AML-193 (cell line): ENCODE measurements at regions not wholly inside any gene's neighbourhood (a gene's known extent, or its start where the extent isn't known, plus 50 kb on each side); places are given as distances from the start of the nearest gene placed in this dataset.
"Not testable (repeated sequence)": the region's sequence is repeated elsewhere in the genome, so short reads cannot be mapped to it uniquely, and the experiment has no call there.

Experiments used
- DNase-seq, 2 experiments: peaks; one replicate each; lab custom pipeline; 2025; lab: John Stamatoyannopoulos, UW

DNA sequence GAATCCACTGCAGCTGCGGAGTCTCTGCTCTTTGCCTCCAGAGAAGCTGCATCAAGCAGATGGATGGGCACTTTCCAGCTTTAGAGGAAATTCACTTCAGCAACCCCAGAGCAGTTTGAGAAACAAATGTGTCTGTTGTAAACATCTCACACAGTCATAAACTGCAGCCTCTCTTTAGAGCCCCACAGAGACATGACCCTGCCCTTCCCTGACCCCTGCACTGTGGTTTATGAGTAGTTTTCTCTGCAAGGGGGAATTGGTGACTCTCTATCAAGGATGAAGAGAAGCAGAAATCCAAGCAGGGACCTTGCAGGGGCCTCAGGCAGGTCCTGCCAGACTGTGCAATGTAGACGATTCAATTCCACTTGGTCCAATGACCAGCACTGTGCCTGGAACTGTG lies 160.2 kb downstream of the SH2D4B start:
- no peak for DNase-seq

DNA sequence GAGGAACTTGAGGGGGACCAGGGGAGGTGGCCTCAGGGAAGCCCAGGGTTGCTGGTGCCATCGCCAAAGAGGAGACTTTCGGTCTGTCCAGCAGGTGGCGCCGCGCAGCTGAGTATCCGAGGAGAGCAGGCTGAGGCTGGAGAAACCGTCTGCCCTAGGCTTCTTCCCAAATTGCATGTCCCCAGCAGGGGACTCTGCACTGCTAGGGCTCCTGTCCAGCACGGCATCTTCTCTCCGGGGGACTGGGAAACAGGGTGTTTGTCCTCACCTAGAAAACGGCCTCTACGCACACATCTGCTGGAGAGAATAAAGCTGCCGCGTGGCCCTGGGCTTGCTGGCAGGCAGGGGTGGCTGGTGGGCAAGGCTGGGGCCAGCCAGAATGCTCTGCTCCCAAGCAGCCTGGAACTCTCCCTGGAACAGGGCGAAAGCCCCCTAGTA lies 161.9 kb downstream of the SH2D4B start:
- peak; percentile 51 to 55 for DNase-seq

DNA sequence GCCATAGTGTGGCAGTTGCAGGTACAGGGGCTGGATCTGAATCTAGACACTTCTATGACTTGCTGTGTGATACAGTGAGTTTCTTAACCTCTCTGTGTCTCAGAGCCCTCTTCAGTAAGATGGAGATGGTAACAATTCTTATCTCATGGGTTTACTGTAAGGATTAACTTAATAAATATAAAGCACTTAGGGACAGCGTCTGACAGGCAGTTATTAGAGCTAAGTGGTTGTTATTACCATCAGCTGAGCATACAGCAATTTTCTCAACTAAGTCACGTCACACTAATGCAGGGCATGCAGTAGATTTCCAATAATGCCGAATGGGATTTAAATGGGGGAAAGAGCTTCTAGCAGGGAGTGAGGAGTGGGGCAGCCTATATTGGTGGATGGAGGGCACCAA lies 162.6 kb downstream of the SH2D4B start:
- DNase-seq, result no peak

DNA sequence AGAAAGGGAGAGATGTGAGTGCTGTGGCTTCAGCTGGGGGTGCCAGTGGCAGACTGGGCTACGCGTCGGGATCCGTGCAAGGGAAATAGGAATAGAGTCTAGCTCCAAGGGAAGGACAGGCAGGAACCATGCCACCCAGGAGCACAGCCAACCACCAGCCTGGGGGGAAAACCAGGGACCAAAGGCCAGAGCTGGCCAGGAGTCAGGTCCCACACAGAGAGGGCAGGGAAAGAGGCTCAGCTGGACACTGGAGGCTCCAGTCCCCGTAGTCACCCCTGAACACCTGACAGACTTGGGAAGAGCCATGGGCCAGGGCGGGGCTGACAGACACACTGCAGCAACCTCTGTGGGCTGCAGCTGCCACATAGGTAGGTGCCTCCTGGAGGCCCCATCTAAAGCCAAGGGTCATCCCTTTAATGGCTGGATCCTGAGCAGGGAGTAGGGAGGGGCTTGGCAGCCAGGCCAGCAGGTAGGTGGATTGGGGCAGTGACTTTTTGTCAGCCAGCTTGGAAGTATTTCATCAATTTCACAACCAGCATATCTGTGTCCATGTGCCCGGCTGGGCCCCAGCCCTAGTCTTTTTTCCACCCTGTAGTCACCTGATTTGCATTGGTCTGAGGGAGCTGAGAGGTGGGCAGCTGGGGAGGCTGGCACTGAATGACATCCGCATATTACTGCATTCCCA lies 163.2 kb downstream of the SH2D4B start:
- no peak for DNase-seq

DNA sequence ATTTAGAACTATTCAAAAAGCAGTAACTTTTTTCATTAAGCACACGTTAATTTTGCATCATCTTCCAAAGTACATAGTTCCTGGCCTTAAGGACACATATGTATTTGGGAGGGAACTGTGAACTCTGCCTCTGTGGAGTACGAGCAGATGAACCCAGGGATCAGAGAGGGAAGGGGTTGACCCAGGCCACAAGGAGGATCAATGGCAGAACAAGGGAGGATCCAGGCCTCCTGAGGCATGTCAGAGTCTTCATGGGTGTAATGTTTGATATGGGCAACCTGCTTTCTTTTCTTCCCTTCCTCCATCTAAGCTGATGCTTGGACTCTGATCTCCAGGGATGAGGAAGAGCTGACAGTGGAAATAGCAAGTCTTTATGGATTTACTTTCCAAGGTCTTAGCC lies 164.0 kb downstream of the SH2D4B start:
- no peak for DNase-seq

DNA sequence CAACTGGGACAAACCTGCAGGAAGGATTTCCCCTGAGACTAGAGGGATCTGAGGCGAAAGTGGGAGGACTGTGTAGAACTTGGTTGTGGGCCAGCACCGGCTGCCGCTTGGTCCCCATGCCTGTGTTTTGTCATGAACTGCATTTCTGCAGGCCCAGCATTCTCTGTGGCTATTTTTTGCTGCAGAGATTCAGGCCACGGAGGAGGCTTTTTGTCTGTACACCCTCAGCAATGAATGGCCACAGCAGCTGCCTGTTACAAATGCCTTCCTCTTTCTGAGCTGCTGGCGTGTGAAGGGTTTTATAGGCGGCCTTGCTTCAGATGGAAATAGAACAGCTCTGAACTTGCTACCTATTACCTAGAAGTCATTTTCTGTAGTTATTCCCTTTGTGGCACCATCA lies 164.4 kb downstream of the SH2D4B start:
- DNase-seq, result no peak

DNA sequence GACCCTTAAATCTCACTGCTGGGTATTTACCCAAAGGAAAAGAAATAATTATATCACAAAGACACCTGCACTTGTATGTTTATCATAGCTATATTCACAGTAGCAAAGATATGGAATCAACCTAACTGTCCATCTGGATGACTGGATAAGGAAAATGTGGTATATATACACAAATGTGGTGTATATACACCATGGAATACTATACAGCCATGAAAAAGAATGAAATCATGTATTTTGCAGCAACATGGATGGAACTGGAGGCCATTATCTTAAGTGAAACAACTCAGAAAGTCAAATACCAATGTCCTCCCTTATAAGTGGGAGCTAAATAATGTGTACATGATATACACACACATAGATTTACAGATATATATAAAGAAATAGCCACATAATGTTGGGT lies 168.2 kb downstream of the SH2D4B start:
- DNase-seq, result no peak

DNA sequence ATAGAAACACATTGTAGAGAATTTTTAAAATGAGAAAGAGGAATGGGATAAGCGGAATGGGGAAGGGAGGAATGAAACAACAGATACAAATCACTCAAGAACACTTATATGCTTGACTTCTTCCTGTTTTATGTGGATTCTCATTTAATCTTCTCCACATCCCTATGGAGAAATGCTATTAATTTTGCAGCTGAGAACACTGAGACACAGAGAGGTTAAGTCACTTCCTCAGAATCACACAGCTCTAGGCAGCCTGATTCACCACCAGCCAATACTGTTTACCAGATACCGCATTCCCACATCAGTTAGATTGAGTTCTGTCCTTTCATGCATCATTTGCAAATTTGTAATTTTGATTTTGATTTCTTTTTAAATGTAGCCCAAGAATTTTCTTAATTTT lies 170.5 kb downstream of the SH2D4B start:
- DNase-seq, result no peak

DNA sequence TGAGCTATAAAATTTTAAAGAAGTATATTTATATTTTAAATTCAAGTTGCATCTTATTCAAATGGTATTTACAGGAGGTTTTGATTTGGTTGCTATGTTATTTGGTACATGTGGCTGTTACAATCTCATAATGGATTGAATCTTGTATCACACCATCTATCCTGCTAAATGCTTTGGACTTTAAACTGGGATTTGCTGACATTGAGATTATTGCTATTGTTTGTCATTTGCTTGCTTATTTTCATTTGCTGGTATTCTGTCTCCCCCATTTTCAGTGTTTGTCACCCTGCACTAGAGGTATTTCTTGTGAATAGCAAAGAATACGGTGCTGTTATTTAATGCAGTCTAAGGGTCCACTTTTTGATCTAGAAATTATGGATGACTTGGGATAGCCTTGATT lies 171.1 kb downstream of the SH2D4B start:
- no peak for DNase-seq

DNA sequence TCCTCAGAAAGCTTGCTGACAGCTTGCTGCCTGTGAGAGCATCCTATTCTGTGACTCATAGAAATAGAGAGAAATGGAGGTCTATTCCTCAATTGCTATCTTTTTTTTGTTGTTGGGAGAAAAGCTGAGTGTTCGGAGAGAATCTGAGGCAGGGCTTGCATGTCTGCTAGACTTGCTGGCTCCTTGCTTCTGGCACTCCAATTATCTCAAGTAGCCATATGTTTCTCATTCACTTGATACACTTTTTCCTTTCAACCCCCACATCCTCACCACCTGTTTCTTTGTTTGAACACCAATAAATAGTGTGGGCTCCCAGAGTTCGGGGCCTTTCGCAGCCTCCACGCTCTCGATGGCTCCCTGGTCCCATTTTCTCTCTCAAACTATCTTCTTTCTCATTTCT lies 172.2 kb downstream of the SH2D4B start:
- DNase-seq, result no peak

DNA sequence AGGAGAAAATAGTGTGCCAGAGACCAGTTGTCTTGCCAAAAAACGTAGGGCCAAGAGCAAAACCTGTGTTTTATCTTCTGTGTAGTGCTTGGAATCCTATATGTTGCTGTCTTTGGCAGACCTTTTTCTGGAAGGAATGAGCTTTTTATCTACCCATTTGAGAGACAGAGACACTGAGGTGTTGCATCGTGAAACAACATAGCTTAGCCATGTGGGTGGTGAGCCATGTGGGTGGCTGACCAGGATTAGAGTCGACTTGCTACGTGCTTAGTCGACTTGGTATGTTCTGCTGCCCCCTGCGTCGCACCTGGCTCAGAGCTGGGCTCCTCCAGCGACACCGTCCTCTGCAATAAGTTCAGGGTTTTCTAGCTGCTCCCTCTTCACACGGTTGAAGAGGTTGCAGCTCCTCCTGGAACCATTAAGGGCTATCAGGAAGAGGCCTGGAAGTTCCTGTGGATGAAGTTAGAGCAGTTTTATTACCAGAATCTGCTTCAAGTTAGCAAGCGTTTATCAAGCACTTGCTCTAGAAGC lies 175.8 kb downstream of the SH2D4B start:
- DNase-seq, result no peak

DNA sequence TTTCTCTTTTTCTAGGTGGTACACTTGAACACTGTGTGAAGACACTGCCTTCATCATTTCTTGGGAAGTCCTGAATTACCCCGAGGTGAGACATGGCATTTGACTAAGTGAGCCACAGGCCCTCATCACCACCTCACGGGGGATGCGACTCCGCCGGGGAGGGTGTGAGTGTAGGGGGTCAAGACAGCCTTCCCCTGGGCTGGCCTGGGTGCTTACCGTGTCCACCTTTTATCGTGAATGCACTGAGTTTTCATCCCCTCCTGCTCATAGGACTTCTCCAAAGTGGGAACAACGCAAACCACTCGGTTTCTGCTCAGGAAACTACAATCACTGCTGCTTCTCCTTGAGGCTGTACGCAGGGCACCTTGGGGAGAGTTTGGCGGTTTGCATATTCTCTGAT lies 176.9 kb downstream of the SH2D4B start:
- DNase-seq, result no peak

DNA sequence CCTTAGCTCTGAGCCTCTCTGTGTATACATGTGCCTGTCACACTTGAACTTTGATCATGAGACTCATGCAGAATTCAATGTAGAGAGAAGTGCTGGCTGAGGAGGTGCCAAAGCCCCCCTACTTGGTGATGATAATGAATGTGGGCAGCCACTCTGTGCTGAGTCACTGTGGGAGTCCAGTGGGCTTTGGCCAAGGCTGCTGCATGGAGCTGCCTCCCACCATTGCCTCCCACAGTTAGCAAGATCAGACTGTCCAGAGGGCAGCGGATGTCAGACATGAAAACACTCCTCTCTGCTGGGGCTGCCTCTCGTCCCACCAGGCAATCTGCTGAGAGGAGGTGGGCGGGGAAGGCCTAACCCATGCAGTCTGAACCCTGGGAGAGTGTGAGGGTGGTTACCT lies 180.3 kb downstream of the SH2D4B start:
- no peak for DNase-seq

DNA sequence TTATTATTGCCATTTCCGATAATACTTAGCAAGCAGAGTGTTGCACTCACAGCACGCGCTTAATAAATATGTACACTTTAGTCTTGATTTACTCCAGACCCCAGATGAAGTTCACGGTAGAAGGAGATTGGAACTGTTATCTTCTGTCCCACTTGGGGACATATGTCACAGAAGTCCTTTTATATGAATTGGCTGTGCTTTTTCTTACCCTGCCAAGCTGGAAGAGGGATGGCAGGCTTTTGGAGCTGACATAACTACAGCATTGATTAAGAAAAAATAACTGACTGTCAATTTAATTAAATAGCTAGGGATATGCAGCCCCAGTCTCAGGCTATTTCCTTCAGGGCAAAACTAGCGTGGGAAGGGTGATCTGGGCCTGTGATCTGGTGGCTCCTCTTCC lies 182.2 kb downstream of the SH2D4B start:
- DNase-seq, result no peak

DNA sequence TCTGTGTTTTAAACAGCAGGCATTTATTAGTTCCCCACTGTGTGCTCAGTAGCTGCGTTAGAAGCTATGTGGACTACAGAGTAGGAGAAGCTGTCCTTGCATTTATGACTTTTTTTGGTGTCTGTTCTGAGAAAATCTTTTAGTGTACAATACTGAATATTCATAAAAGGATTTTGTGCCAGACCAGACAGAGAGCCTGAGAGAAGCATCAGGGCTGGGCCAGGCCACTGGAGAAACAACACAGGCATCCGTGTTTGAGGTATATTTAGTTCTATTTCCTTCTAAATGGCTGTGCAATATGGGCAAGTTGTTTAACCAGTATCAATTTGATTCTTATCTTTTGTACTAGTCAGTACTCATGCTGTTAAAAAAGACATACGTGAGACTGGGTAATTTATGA lies 182.8 kb downstream of the SH2D4B start:
- DNase-seq, result no peak

DNA sequence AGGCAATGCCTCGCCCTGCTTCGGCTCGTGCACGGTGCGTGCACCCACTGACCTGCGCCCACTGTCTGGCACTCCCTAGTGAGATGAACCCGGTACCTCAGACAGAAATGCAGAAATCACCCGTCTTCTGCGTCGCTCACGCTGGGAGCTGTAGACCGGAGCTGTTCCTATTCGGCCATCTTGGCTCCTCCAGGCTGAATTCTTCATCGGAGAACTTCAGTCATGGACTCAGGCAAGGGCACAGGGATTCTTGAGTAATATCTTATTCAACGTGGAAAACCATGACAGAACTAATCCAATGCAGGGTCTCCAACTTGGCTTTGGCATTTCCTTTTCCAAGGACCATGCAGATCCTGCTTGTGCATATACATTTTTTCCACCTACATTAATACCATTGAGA lies 190.7 kb downstream of the SH2D4B start:
- not testable (repeated sequence) for DNase-seq

DNA sequence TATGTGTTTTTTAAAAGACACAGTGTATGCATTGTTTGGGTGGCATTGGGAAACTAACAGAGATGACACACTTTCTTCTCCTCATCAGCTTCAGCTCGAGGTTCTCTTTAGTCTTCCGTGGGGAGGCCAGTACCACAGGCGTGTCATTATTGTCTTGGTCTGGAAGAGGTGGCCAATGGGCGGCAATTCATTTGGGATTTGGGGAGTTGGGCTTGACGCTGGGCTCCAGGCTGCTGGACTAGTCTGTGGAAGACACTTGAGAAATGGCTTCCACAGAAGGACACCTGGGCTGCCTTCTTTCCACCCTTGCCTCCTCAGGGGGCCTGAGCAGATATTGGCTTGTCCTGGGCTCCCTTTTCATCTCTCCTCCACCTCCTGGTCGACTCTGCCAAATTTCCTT lies 192.2 kb downstream of the SH2D4B start:
- no peak for DNase-seq

DNA sequence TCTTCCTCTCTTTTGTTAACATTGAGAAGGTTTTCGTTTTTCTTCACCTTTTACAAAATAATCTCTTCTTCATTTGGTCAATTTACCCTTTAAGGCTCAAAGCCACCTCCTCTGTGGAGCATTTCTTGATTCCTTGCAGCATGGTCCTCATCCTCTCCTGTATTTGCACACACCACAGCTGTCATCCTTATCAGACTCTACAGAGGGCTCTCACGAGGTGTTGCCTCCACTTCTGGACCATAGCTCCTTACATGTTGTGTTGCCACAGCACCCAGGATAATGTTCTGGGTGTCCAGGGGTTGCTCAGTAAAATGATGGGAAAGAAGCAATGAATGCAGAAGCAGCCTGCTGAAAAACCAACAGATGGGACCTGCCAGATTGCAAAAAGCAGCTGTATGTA lies 192.8 kb downstream of the SH2D4B start:
- DNase-seq, result no peak

DNA sequence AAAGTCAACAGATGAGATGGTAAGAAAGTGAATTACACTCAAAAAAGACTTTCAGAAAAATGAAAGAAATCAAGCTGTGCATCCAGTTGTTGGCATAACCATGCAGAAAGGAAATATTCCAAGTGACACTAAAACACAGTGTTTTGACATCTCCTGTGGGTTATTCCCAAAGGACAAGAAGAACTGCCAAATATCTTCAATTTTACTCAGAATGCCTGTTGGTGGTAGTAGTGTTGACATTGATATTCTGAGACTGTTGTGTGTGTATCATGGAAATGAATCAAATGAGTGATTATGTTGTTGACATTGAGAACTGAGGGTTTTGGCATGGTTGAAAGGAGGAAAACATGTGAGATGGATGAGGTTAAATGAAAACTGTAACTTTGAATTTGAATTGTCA lies 196.9 kb downstream of the SH2D4B start:
- DNase-seq, result no peak

DNA sequence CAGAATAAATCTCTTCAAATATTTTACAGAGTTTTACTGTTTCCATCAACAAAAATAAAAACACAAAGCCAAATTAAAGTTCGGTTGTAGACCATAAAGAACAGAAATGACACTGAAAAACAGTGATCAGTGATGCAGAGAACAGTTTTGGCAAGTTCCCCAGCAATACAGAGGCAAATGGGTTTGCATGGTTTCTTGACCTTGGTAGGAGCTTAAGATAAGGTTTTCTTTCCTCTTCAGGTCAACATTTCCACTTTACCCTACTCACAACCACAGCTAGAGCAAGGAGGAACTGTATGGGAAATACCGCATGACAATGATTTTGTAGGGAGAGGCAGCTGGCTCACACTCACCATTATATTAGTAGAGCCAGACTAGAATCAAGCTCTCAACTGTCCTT lies 199.5 kb downstream of the SH2D4B start:
- no peak for DNase-seq

DNA sequence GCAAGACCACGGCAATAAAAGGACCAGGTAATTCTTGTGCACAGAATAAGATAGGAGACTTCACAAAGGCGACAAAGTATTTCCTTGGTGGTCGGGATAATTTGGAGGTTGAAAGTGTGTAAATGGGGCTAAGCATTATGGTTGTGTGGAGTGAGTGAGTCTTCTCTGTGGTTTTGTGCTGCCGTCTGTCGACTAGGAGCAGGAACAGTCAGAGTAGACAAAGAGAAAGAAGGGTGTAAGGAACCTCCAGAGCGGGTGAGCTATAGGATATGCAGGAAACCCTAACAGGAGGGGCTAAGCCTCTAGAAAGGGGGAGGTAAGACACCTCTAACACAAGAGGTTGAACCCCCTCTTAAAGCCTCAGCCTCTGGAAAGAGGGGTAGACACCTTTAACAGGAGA lies 201.6 kb downstream of the SH2D4B start:
- DNase-seq, result no peak

DNA sequence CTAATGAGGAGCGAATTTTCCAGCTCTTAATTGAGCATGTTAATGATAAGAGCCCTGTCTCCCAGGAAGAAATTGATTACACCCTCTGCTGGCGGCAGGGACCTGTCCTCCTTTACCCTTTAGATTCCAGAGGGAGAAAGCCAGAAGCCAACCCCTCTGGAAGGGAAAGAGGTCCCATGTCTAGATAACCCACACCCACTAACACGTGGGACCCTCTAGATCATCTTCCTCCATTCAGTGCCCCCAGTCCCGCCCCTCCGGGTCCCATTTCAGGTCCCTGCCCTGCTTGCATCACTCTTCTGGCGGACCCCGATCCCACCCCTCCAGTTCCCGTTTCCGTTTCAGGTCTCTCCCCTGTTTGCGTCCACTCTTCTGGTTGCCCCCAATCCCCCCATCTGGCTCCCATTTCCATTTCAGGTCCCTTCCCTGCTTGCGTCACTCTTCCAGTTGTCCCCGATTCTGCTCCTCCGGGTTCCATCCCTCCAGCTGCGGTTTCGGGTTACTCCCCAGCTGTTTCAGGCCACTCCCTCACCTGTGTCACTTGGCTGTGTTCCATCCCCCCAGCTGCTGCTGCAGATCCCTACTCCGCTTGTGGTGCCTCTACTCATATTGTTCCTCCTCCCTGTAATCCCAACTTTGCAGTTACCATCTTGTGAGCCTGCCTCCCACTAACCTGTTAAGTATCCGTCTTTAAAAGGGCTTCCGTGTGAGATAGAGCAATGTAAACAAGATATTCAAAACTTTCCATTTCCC lies 202.4 kb downstream of the SH2D4B start:
- no peak for DNase-seq

DNA sequence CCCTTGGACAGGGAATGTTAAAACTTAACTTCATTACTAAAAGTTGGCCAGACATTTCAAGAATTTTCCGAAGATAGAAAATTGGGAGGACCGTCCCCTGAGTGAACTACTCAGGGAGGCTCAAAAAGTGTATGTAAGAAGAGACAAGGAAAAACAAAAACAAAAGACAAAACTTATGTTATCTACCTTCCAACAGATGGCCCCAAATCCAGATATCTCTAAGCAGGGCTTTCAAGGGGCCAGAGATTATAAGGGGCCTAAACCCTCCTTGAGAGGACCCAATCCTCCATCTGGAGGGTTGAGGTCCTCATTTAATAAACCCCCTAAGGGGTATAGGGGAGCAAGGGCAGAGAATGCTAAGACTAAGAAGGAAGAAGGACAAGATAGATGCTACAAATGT lies 203.6 kb downstream of the SH2D4B start:
- DNase-seq, result no peak

DNA sequence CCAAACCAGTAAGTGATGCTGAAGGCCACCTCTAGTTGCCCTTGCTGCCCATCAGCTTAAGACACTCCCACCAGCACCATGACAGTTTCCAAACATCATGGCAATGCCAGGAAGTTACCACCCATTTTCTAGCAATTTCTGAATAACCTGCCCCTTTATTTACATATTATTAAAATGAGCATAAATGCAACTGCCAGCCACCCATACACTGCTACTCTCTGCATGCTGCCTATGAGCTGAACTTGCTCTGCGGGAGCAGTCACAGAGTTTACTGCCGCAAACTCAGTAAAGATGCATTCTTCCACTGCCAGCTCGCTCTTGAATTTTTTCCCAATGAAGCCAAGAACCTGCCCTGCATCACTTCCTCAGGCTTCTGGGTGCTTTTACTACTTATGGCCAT lies 212.6 kb downstream of the SH2D4B start:
- no peak for DNase-seq
